GM12874 (cell line): ENCODE measurements at regions not wholly inside any gene's neighbourhood (a gene's known extent, or its start where the extent isn't known, plus 50 kb on each side); places are given as distances from the start of the nearest gene placed in this dataset.

Experiments used
- TF ChIP-seq, protein P1 (sequence below): IDR thresholded peaks from 2 replicates; pipeline ENCODE4 v1.5.1; 2011; ENCODE audit warnings: low read depth, mild to moderate bottlenecking, control low read depth, low read length, moderate library complexity; ENCODE audit not compliant: insufficient read depth

DNA sequence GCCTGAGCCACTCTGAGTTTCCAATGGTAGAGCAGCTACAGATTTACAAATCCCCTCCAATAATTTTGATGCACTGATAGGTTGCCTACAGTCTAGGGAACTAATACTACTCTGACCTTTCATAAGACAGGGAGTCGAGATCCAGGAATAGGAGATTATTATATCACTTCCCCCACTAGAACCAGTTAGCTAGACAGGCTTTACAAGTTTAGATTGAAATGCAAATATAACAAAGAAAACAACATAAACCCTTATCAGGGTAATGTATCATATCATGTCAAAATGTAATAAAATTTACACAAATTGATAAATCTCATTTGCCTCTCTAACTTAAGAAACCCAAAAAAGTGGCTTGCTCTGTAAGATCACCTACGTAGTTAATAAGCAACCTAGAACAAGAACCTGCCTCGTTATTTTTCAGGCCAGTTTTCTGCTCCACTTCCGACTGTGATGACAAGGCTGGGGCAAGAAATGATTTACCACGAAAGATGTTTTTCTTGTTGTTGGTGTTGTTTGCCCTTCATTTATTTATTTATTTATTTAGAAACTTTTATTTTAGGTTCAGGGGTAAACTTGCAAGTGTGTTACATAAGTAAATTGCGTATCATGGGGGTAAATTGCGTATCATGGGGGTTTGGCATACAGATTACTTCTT, 504.2 kb upstream of the ID4 start:
- TF ChIP-seq, protein P1, sequence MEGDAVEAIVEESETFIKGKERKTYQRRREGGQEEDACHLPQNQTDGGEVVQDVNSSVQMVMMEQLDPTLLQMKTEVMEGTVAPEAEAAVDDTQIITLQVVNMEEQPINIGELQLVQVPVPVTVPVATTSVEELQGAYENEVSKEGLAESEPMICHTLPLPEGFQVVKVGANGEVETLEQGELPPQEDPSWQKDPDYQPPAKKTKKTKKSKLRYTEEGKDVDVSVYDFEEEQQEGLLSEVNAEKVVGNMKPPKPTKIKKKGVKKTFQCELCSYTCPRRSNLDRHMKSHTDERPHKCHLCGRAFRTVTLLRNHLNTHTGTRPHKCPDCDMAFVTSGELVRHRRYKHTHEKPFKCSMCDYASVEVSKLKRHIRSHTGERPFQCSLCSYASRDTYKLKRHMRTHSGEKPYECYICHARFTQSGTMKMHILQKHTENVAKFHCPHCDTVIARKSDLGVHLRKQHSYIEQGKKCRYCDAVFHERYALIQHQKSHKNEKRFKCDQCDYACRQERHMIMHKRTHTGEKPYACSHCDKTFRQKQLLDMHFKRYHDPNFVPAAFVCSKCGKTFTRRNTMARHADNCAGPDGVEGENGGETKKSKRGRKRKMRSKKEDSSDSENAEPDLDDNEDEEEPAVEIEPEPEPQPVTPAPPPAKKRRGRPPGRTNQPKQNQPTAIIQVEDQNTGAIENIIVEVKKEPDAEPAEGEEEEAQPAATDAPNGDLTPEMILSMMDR, result no peak

GRCh38 chr6:19333936-19334335, 503.2 kb upstream of the ID4 start:
- TF ChIP-seq, protein P1, result no peak

- TF ChIP-seq, protein P1, result no peak
Observed at GRCh38 chr6:19336579-19336978, 500.6 kb upstream of the ID4 start.

DNA sequence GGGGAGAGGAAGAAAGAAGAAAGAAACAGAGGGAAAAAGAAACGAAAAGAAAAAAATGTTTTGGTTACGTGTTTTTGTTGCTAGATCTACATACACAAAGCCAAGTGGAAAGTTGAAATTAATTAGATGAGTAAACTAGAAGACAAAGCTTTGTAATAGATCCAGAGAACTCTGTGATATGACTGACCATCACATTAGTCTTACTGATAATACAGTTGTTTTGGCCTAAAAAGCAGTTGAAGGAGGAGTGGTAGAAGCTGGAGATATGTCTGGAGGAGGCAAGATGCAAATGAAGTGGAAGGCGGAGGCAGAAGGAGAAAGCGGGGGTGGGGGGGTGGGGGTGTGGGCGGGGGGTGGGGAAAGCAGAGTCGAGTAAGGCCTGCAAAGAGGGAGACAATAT, 500.1 kb upstream of the ID4 start:
- TF ChIP-seq, protein P1, result no peak

- TF ChIP-seq, protein P1, result no peak
Observed at GRCh38 chr6:19342616-19343015, 494.6 kb upstream of the ID4 start.

GRCh38 chr6:19349429-19349828, 487.7 kb upstream of the ID4 start:
- TF ChIP-seq, protein P1, result no peak

GRCh38 chr6:19354181-19354580, 483.0 kb upstream of the ID4 start:
- TF ChIP-seq, protein P1, result no peak
